K562 (cell line): ENCODE measurements at regions not wholly inside any gene's neighbourhood (a gene's known extent, or its start where the extent isn't known, plus 50 kb on each side); places are given as distances from the start of the nearest gene placed in this dataset.

Experiments
- ATAC-seq: fragments of 200-7000 bp; cut with Tn5 transposase; 3 replicates; pipeline ENCODE4 v1.9.1; 2020; ENCODE audit warnings: moderate library complexity
- BruUV-seq: library from RNA; stranded (reverse); fragments of 400-500 nt; replicated peaks from 2 replicates; lab custom pipeline; 2021; lab: Mats Ljungman, UMichigan
- CTCF ChIA-PET: fragments of 300-600 bp; formaldehyde crosslinking; extraction: SDS; loops from one replicate; lab custom pipeline; 2021; ENCODE audit warnings: low intra/inter-chr PET ratio; lab: Yijun Ruan, JAX
- POLR2A ChIA-PET: fragments of 300-600, 350-650 bp; sonication (Branson Sonifier 250); formaldehyde crosslinking; extraction: SDS; loops from one replicate; lab custom pipeline; 2021; ENCODE audit warnings: antibody characterized with exemption, inconsistent platforms; lab: Yijun Ruan, JAX
- DNase-seq, 4 experiments: peaks; one replicate each; pipeline versions ENCODE4 v3.0.0 to v3.0.0-alpha.2; 2011 to 2018; ENCODE audit warnings: low spot score in 3 of 4, mixed read lengths in 3 of 4; ENCODE audit errors: extremely low read depth in 1 of 4
- FAIRE-seq: peaks from 2 replicates; lab custom pipeline; 2011; peaks lifted over from hg19 to GRCh38; lab: Jason Lieb, UNC
- H2AFZ ChIP-seq: 2 replicates; pipeline ENCODE4 v1.6.0; 2011; ENCODE audit warnings: low read depth, low read length, control low read depth, inconsistent platforms
- H3K27ac ChIP-seq: fragments of 200-600 bp; 3 replicates; pipeline ENCODE4 v1.8.0; 2011; ENCODE audit warnings: low read depth, mild to moderate bottlenecking, control low read depth, inconsistent platforms, low read length, moderate library complexity, mixed read lengths; ENCODE audit errors: extremely low read depth
- H3K27me3 ChIP-seq, 2 experiments: fragments of 300-600 bp in 1 of 2; 2 replicates in 1 of 2; 3 replicates in 1 of 2; pipeline versions ENCODE4 v1.6.0 to v1.8.0; 2011; ENCODE audit warnings: inconsistent platforms in 2 of 2, low read length in 2 of 2, mild to moderate bottlenecking in 1 of 2, mixed read lengths in 1 of 2, moderate library complexity in 1 of 2; ENCODE audit not compliant: control insufficient read depth in 2 of 2, insufficient read depth in 2 of 2
- H3K36me3 ChIP-seq: fragments of 300-600 bp; 3 replicates; pipeline ENCODE4 v1.8.0; 2011; ENCODE audit warnings: mild to moderate bottlenecking, low read length, inconsistent platforms; ENCODE audit not compliant: control insufficient read depth, insufficient read depth
- H3K4me1 ChIP-seq, 2 experiments: fragments of 200-600 bp in 1 of 2; replicated peaks in 1 of 2; 2 replicates in 1 of 2; 3 replicates in 1 of 2; pipeline versions ENCODE4 v1.5.1 to v1.8.0; 2011; ENCODE audit warnings: inconsistent platforms in 2 of 2, low read length in 2 of 2, mild to moderate bottlenecking in 1 of 2, mixed read lengths in 1 of 2, moderate library complexity in 1 of 2; ENCODE audit not compliant: control insufficient read depth in 2 of 2, insufficient read depth in 2 of 2
- H3K4me2 ChIP-seq: 2 replicates; pipeline ENCODE4 v1.6.1; 2011; ENCODE audit warnings: low read length, control low read depth, inconsistent platforms, mixed read lengths; ENCODE audit not compliant: insufficient read depth
- H3K4me3 ChIP-seq: fragments of 200-600 bp; sonication (generic), shearing (Covaris generic); 2 replicates; pipeline ENCODE4 v1.5.1; 2016; ENCODE audit warnings: control low read depth, inconsistent platforms
- H3K79me2 ChIP-seq: fragments of 200-600 bp; 3 replicates; pipeline ENCODE4 v1.8.0; 2011; ENCODE audit warnings: low read length, inconsistent platforms; ENCODE audit not compliant: control insufficient read depth, insufficient read depth
- H3K9ac ChIP-seq, 2 experiments: 2 replicates each; pipeline versions ENCODE4 v1.6.0 to v1.6.1; 2011; ENCODE audit warnings: low read depth in 2 of 2, low read length in 2 of 2, control low read depth in 1 of 2, inconsistent platforms in 1 of 2, mild to moderate bottlenecking in 1 of 2, mixed read lengths in 1 of 2; ENCODE audit not compliant: insufficient read depth in 1 of 2
- H3K9me1 ChIP-seq: one replicate; pipeline ENCODE4 v1.6.0; 2011; ENCODE audit warnings: inconsistent platforms, mild to moderate bottlenecking, low read length, moderate library complexity; ENCODE audit not compliant: control insufficient read depth, insufficient read depth
- H3K9me3 ChIP-seq: replicated peaks from 2 replicates; pipeline ENCODE4 v1.5.1; 2011; ENCODE audit warnings: low read depth, low read length, inconsistent platforms; ENCODE audit not compliant: control insufficient read depth, insufficient read depth
- H4K20me1 ChIP-seq: replicated peaks from 2 replicates; pipeline ENCODE4 v1.6.1; 2011; ENCODE audit warnings: low read length, inconsistent platforms, mixed read lengths; ENCODE audit not compliant: control insufficient read depth, insufficient read depth
- DIDO1 ChIP-seq: fragments of 450-650 bp; IDR thresholded peaks from 2 replicates; pipeline ENCODE4 v1.6.1; 2016; ENCODE audit warnings: low read depth, missing biosample characterization, missing genetic modification characterization
- NCOR1 ChIP-seq: fragments of 450-650 bp; IDR thresholded peaks from 2 replicates; pipeline ENCODE4 v1.6.1; 2016; ENCODE audit warnings: mild to moderate bottlenecking, moderate library complexity
- NFATC3 ChIP-seq: fragments of 450-650 bp; IDR thresholded peaks from 2 replicates; pipeline ENCODE4 v1.6.1; 2017; ENCODE audit warnings: mild to moderate bottlenecking
- OTX1 ChIP-seq: fragments of 450-650 bp; formaldehyde crosslinking; IDR thresholded peaks from 2 replicates; pipeline ENCODE4 v1.4.0; 2022; ENCODE audit warnings: mild to moderate bottlenecking
- PHF20 ChIP-seq: fragments of 450-650 bp; IDR thresholded peaks from 2 replicates; pipeline ENCODE4 v1.6.1; 2018; ENCODE audit not compliant: partially characterized antibody
- RFX5 ChIP-seq: IDR thresholded peaks from 2 replicates; pipeline ENCODE4 v1.6.1; 2011; ENCODE audit warnings: low read depth, mild to moderate bottlenecking, improper control_type of control experiment, low read length
- SNRNP70 ChIP-seq: fragments of 200-400 bp; formaldehyde crosslinking; optimal IDR thresholded peaks from 2 replicates; pipeline ENCODE3; 2017; ENCODE audit warnings: low read depth, low read length
- SRSF1 ChIP-seq: fragments of 200-400 bp; formaldehyde crosslinking; IDR thresholded peaks from 2 replicates; pipeline ENCODE4 v1.6.1; 2017; ENCODE audit warnings: mild to moderate bottlenecking, low read depth, low read length, moderate library complexity
- YY1 ChIP-seq, 3 experiments: IDR thresholded peaks; 2 replicates each; pipeline ENCODE4 v1.6.1; 2011; ENCODE audit warnings: low read length in 2 of 3, mild to moderate bottlenecking in 2 of 3, moderate library complexity in 2 of 3, borderline replicate concordance in 1 of 3, control low read depth in 1 of 3, low read depth in 1 of 3; ENCODE audit not compliant: insufficient read depth in 3 of 3, insufficient replicate concordance in 2 of 3, control insufficient read depth in 1 of 3, insufficient read length in 1 of 3; ENCODE audit errors: extremely low read depth in 1 of 3
- ZNF589 ChIP-seq: fragments of 200-800 bp; sonication (Bioruptor generic); IDR thresholded peaks from 2 replicates; pipeline ENCODE4 v1.6.1; 2016; ENCODE audit warnings: low read depth, missing genetic modification characterization, missing compliant biosample characterization
- ZNF644 ChIP-seq: fragments of 200-800 bp; sonication (Bioruptor generic); IDR thresholded peaks from 2 replicates; pipeline ENCODE4 v1.6.1; 2016; ENCODE audit warnings: low read depth, missing genetic modification characterization, missing compliant biosample characterization
- WGBS: fragments of 100-300 bp; shearing (Covaris generic); methylation state at CpG from one replicate; pipeline ENCODE4 v1.1.6; 2016; ENCODE audit warnings: low coverage, mixed read lengths; ENCODE audit not compliant: insufficient coverage; ENCODE audit errors: missing lambda C conversion rate; 5-methylcytosine and 5-hydroxymethylcytosine counted together
- in situ Hi-C: fragments of 300-500 bp; cut with MboI; formaldehyde crosslinking; loops from 4 replicates; pipeline ENCODE4 v1.15.0; 2018; ENCODE audit warnings: inconsistent platforms, mixed read lengths
- intact Hi-C: fragments of 100-400 bp; cut with micrococcal nuclease; formaldehyde crosslinking; loops from 2 replicates; pipeline ENCODE4 v1.14.2; 2022
- TF ChIP-seq, protein P1 (sequence below): IDR thresholded peaks from 2 replicates; pipeline ENCODE4 v1.6.1; 2014; ENCODE audit warnings: antibody characterized with exemption
- TF ChIP-seq, protein P2 (sequence below), 2 experiments: fragments of 450-650 bp; IDR thresholded peaks; 2 replicates each; pipeline ENCODE4 v1.6.1; 2016

DNA sequence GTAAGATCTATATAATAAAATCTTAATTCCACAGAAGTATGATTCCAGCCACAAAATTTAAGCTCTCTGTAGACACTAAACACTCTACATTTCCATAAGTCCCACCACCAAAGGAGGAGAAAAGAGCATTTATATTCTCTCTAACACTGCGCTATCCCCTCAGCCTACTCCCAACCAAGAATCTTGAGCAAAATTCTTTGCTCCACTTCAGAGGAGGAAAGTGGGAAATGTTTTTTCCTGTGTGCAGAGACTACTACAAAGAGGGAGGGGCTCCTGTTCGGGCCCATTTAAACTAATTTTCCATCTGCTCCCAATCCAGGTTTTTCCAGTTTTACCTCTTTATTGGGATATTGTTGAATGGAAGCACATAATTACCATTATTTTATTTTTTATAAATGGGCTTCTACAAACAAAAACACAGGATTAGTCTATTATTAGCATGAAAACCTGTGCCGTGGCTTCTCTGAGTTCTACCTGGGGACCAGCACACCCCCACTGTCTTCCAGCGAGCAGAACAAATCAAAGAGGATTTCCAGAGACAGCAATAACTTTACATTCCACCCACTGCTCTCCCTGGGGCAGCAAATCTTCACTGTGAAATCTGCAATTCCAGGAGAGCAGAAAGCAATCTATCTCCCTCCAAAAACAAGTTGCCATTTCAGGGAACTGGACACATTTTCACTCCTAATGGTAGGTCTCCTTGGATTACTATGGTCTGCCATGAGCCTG, 174.0 kb downstream of the DAD1 start:
- no peak for ATAC-seq
- H2AFZ ChIP-seq: no peak overlapping the region
- no peak for DNase-seq
- 34% methylated on average over 4 of the region's 4 CpGs for WGBS
- no peak overlapping the region for H3K4me3 ChIP-seq
- CTCF ChIA-PET: no interaction called here
- H3K9me1 ChIP-seq: no peaks in the 10 kb centered on the region
- H3K27ac ChIP-seq: no peak overlapping the region
- H3K79me2 ChIP-seq: no peaks in the 10 kb centered on the region
- peaks cover 0 to 14% of the 10 kb centered on the region in 2 experiments; a peak in 1 of 5 replicates for H3K4me1 ChIP-seq
- TF ChIP-seq SRSF1: no peak
- TF ChIP-seq ZNF644: no peak
- TF ChIP-seq, protein P1, sequence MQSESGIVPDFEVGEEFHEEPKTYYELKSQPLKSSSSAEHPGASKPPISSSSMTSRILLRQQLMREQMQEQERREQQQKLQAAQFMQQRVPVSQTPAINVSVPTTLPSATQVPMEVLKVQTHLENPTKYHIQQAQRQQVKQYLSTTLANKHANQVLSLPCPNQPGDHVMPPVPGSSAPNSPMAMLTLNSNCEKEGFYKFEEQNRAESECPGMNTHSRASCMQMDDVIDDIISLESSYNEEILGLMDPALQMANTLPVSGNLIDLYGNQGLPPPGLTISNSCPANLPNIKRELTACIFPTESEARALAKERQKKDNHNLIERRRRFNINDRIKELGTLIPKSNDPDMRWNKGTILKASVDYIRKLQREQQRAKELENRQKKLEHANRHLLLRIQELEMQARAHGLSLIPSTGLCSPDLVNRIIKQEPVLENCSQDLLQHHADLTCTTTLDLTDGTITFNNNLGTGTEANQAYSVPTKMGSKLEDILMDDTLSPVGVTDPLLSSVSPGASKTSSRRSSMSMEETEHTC: no peak
- no peak for TF ChIP-seq NFATC3
- TF ChIP-seq YY1 (IDR thresholded peaks at IDR 0.05; ENCODE audit: borderline replicate concordance in 1 of 3, control insufficient read depth in 1 of 3, extremely low read depth in 1 of 3, insufficient read depth in 3 of 3, insufficient read length in 1 of 3, insufficient replicate concordance in 2 of 3, low read depth in 1 of 3, low read length in 2 of 3): no peak
- TF ChIP-seq OTX1 (CRISPR knock-in tag): no peak
- no peak for TF ChIP-seq SNRNP70
- no peak for TF ChIP-seq PHF20
- no peak for TF ChIP-seq NCOR1
- no peak for TF ChIP-seq ZNF589 (CRISPR knock-in tag)
- no peak for TF ChIP-seq RFX5
- TF ChIP-seq, protein P2, sequence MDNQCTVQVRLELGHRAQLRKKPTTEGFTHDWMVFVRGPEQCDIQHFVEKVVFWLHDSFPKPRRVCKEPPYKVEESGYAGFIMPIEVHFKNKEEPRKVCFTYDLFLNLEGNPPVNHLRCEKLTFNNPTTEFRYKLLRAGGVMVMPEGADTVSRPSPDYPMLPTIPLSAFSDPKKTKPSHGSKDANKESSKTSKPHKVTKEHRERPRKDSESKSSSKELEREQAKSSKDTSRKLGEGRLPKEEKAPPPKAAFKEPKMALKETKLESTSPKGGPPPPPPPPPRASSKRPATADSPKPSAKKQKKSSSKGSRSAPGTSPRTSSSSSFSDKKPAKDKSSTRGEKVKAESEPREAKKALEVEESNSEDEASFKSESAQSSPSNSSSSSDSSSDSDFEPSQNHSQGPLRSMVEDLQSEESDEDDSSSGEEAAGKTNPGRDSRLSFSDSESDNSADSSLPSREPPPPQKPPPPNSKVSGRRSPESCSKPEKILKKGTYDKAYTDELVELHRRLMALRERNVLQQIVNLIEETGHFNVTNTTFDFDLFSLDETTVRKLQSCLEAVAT (IDR thresholded peaks at IDR 0.05): no peak
- no peak for TF ChIP-seq DIDO1 (tag)
- TF ChIP-seq, all 486 proteins: peak for 0
- H3K27me3 ChIP-seq: peaks cover 0 to 6% of the 10 kb centered on the region in 2 experiments; a peak in 1 of 5 replicates
- no peaks in the 10 kb centered on the region for H4K20me1 ChIP-seq
- FAIRE-seq: no peak
- in situ Hi-C loops: no loop called here
- no peaks in the 10 kb centered on the region for H3K36me3 ChIP-seq
- H3K9me3 ChIP-seq: no peaks in the 10 kb centered on the region
- H3K4me2 ChIP-seq: no peak overlapping the region
- BruUV-seq: no TSS peak
- no peak overlapping the region for H3K9ac ChIP-seq
- intact Hi-C loops: no loop called here
- POLR2A ChIA-PET: no interaction called here
